Nucleus accumbens (tissue), 56 donors: ENCODE measurements at regions not wholly inside any gene's neighbourhood (a gene's known extent, or its start where the extent isn't known, plus 50 kb on each side); places are given as distances from the start of the nearest gene placed in this dataset.

Experiments used
- DNase-seq, 56 donors: peaks; one replicate each; lab custom pipeline; 2025; lab: John Stamatoyannopoulos, UW

- no peak for DNase-seq
These were observed 62.8 kb upstream of the PROK2 start for GRCh38 chr3:71847794-71848193.

GRCh38 chr3:71846185-71846584 is 61.2 kb upstream of the PROK2 start:
- no peak for DNase-seq

- no peak for DNase-seq
These were observed 58.1 kb upstream of the PROK2 start for GRCh38 chr3:71843071-71843470.

- DNase-seq = no peak
These were observed 53.5 kb upstream of the PROK2 start for GRCh38 chr3:71838406-71838805.
